Pons (tissue), 1 donor: ENCODE measurements at regions not wholly inside any gene's neighbourhood (a gene's known extent, or its start where the extent isn't known, plus 50 kb on each side); places are given as distances from the start of the nearest gene placed in this dataset.
"Not testable (repeated sequence)": the region's sequence is repeated elsewhere in the genome, so short reads cannot be mapped to it uniquely, and the experiment has no call there.

ENCODE experiments used
- DNase-seq: peaks from one replicate; pipeline ENCODE4 v3.0.0-alpha.2; 2016; ENCODE audit warnings: low spot score

DNA sequence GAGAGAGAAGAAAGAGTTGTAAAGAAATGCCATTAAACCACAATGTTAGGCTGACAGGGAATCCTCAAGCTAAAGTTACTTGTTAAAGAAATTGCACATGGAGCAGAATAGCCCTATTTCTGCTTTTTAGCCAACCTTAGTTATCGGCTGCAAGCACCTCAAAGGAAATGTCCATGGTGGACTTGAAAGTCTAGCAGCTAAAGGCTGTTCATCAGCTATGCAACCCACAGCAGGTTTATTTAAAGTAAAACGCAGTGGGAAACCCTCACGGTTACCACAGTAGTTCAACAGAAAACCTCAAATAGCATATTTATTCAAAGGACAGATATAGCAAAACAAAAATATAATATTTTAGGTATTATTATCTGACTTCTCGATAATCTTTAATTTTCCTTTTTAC, 967.2 kb downstream of the IGSF11 start:
- no peak for DNase-seq

DNA sequence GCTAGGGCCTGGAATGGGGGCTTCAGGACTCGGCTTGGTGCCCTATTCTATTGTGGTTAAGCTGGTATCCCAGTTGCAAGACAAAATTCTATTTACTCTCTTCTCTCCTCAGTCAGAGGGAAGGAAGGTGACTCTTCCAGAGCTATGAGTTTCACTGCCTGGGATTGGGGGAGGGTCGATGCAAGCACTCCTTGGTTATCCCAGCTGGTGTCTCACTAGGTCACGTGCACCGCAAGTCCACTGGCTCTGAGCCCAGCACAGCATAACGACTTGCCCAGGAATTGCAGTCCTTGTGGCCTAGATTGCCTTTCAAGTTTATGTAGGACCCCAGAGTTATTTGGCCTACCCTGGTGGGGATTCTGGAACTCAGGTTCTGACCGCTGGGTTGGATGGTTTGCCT, 958.8 kb downstream of the IGSF11 start:
- DNase-seq, result no peak

GRCh38 chr3:118077332-118077731, 957.3 kb downstream of the IGSF11 start:
- no peak for DNase-seq

GRCh38 chr3:118080889-118081288, 953.8 kb downstream of the IGSF11 start:
- peak; percentile 2 for DNase-seq

DNA sequence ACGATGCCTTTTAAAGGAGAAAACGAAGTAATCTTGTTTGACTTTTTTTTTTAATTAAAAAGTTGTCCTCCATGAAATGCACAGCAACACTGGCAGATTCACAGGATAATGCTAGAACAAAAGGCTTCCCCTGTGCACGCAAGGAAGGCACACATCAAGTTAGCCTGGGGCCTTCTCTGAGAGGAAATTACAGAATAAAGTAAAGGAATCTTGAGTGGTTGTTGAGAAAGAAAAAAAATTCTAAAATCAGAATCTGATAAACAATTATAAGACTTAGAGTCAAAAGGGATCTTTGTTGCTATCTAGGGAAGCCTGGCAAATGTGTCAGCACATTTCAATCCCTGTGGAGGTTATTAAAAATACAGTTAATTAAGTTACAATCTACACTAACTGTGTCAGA, 946.0 kb downstream of the IGSF11 start:
- no peak for DNase-seq

- DNase-seq, result no peak
Observed at GRCh38 chr3:118089563-118089962, 945.1 kb downstream of the IGSF11 start.

DNA sequence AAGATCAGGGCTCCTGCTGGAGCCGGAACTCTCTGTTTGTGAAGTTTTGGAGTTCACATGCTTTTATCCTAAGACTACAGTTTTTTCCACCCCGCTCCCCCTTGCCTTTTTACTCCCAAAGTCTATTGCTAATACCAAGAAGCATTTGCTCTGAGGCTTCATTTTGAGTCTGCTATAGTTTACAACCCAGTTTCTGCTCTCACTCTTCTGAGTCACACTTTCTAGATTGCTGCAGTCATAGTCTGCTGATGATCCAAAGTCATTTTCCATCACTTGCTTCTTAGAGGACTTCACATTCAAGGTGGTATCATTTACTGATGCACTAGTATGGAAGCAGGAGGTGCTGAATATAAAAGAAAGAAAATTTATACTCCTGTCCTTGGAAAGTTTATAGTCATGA, 937.4 kb downstream of the IGSF11 start:
- no peak for DNase-seq

DNA sequence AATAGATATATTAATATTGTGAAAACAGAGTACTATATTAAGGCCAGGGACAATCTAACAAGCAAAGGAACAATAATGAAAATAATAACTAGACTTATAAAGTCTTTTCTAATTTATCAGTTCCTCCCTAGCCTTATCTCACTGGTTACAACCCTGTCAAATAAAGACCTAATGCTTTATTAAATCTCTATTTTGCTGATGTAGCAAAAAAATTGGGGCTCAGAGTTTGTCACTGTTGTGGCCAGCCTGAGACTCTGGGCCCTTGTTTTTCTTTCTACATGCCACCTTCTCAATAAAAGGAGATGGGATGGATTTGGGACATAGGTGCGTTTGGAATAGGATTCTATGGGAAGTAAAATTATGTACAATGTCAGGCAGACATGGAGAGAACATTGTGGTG, 937.0 kb downstream of the IGSF11 start:
- DNase-seq, result no peak

- no peak for DNase-seq
Observed at GRCh38 chr3:118098827-118099226, 935.8 kb downstream of the IGSF11 start.

DNA sequence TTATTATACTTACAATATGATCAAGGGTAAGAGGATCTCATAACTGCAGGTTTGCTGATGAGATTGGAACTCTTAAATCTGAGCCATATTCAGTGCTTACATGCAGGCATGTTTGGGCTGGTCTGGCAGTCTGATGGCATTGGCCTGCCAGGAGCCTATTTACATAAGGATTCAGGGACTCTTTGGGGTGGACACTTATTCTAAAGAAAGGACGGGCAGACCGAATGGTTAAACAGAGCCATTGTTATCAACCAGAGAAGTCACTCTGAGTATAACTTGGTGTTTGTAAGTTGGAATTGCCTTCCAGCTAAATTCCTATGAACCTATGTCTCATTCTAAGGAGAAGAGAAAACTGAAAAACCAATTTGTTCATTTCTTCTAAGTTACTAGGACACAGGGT, 932.8 kb downstream of the IGSF11 start:
- no peak for DNase-seq

DNA sequence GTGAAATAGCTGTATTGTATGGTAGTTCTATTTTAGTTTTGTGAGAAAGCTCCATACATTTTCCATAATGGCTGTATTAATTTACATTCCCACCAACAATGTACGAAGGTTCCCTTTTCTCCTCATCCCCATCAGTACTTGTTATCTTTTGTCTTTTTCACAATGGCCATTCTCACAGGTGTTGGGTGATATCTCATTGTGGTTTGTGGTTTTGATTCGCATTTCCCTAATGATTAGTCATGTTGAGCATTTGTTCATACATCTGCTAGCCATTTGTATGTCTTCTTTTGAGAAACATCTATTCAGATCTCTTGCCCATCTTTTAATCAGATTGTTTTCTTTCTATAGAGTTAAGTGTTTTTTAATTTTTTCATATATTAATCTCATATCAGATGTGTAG, 931.9 kb downstream of the IGSF11 start:
- no peak for DNase-seq

DNA sequence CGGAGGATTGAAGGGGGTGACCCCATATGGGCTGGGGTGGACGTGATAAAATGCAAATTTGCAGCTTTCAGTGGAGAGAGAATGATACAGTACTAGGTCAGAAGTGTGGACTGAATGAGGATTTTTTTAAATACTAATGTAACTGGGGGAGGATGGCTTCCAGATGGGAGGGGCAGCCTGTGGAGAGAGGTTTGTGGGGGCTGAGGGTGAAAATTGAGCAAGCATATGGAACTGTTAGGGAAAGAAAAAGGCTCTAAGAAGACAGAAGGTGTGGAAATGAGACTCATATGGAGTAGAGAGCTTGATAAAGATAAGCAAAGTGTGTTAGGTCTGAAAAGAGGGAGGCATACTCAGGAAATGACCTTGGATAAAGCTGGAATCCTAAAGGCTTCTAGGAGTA, 926.4 kb downstream of the IGSF11 start:
- DNase-seq, result no peak

GRCh38 chr3:118108769-118109168, 925.9 kb downstream of the IGSF11 start:
- DNase-seq, result no peak

GRCh38 chr3:118110211-118110610, 924.4 kb downstream of the IGSF11 start:
- no peak for DNase-seq

GRCh38 chr3:118116991-118117390, 917.7 kb downstream of the IGSF11 start:
- DNase-seq, result no peak

DNA sequence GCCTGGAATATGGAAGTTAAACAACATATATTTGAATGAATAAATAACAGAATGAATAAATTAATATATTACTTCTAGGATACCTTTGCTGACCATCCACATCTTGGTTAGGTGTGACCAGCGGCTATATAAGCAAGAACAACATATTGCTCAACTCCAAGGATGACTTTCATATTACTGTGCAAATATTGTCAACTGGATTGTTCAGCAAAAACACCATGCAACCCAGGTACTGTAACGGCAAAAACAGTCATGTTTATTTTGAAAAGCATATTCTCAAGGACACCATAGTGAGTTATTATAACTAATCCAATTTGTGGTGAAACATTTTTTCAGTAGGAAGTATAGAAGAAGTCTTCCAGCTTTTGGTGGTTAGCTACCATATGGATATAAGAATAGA, 907.9 kb downstream of the IGSF11 start:
- no peak for DNase-seq

- no peak for DNase-seq
Observed at GRCh38 chr3:118127992-118128391, 906.7 kb downstream of the IGSF11 start.

DNA sequence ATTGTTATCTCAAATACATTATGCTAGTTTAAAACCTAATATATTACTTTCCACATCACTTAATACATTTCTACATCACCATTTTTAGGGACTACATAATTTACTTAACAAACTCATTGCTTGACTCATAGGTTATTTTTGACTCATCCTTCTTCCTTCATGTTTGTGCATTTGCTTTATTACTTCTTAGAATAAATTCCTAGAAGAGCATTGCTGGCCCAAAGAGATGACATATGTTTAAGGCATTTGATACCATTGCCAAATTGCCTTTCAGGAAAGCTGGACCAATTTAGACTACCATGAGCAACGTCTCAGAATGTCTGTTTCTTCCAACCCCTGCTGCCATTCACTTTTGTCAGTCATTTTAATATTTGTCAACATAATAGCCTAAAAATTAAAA, 905.8 kb downstream of the IGSF11 start:
- DNase-seq, result no peak

DNA sequence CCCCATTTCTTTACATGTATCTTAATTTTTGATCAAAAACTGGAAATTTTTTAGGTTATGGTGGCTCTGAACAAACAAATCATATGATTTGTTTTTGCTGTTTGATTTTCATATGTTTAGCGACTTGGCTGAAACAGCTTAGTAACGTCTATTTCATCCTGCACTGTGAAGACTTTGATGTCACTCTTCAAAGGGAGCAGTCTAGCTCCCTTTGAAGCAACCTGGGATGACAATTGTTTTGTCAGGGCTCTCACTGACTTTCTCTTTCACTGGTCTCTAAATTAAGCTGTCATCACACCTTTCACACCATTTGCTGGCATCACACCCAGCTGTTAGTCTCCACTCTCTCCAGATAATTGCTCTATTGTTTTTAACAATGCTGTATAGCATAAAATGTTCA, 896.9 kb downstream of the IGSF11 start:
- DNase-seq, result no peak

GRCh38 chr3:118144919-118145318, 889.7 kb downstream of the IGSF11 start:
- DNase-seq, result no peak

GRCh38 chr3:118146658-118147375, 887.8 kb downstream of the IGSF11 start:
- DNase-seq, result no peak

DNA sequence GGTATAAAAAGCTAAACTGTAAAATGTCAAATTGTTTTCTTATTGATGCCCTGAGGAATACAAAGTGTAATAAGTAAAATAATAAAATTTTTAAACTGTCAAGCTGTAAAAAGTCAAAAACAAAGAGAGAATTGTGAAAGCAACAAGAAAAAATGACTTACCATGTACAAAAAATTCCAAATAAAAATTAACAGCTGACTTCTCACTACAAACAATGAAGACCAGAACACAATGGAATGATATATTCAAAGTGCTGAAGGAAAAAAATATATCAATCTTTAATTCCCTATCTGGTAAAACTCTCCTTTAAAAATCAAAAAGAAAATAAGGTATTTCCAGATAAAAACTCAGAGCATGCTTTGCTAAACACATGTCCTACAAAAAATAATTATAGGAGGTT, 883.5 kb downstream of the IGSF11 start:
- no peak for DNase-seq

GRCh38 chr3:118162627-118163588, 871.7 kb downstream of the IGSF11 start:
- DNase-seq, result not testable (repeated sequence)
